Activated gamma-delta T cell treated with anti-CD3 and anti-CD28 coated beads, Interleukin-2, amount 50 U/mL, for 16 hours (primary cell): ENCODE measurements at regions not wholly inside any gene's neighbourhood (a gene's known extent, or its start where the extent isn't known, plus 50 kb on each side); places are given as distances from the start of the nearest gene placed in this dataset.
"Not testable (repeated sequence)": the region's sequence is repeated elsewhere in the genome, so short reads cannot be mapped to it uniquely, and the experiment has no call there.

Source experiments
- DNase-seq: peaks from one replicate; pipeline ENCODE4 v3.0.0-alpha.2; 2020; ENCODE audit warnings: low read depth

DNA sequence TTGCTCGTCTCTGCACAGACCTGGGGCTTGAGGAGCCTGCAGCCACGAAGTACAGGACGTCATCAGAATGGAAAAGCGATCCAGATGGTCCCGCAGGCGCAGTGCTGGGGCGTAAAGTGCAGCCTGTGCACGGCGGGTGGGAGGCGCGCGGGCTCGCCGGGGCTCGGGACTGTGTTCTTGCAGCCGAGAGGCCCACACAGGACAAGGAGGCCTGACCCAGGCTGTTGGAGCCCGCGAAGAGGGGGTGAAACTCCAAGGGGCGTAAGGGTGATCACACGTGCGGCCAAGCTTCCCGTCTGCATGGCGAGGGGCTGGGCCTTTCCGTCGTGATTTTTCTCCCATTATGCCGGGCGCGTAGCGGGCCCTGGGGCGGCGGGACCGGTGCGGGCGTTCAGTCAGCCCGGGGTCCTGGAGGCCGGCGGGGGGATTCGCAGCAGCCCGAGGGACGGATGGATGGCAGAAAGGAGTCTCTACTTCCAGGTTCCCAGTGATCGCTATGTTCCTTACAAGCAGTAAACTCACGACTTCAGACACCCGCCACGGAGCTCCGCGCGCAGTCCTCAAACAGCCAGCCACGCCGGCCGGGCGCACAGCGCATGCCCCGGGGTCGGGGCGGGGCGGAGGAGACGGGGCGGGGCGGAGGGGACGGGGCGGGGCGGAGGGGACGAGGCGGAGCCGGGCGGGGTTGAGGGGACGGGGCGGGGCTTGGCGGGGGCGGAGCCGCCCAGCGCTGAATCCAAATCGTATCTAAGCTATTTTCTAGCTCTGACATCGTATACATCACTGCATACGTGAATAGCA lies 141.0 kb upstream of the KCNJ18 start:
- peak; percentile 67 for DNase-seq

DNA sequence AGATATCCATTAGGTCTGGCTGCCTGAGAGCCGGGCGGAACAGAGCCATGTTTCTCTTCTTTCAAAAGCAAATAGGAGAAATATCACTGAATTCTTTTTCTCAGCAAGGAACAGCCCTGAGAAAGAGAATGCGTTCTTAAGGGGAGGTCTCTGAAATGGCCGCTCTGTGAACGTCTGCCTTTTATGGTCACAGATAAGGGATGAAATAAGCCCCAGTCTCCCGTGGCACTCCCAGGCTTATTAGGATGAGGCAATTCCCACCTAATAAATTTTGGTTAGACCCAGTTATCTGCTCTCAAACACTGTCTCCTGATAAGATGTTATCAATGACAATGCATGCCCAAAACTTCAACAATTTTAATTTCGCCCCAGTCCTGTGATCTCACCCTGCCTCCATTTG lies 133.4 kb upstream of the KCNJ18 start:
- DNase-seq: not testable (repeated sequence)

DNA sequence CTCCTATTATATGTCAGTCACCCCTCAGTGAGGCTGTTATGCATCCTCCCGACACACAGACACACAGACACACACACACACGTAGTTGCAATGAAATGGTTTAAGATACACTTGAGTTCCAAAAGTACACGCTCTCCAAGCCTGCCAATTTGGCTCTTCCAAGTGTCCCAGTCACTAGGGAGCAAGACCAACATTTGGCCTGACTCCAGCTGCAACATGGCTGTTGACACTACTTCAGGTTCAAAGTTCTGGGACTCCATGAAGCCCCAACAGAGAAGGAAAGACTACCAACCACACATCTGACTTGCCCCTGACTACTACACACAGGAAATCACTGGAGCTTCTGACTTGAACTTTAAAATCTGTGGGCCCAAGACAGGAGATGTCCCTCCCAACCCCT lies 128.1 kb upstream of the KCNJ18 start:
- DNase-seq: no peak

DNA sequence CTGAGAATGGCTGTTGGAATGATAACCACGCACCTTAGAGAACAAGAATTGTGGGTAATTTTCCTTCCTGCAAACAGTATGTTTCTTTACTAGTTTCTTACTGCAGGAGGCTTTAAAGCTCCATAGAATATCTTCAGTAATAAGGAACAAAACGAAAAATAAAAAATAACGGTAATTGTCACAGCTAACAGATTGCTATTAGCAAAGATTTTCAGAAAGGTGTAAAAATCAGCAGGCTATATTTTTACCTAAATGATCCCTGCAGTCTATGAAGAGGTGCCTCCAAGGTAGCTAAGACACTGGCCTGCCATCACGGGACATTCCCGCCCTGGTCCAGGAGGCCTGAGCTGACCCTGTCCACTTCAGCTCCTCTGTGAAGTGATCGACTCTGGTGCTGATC lies 127.6 kb upstream of the KCNJ18 start:
- not testable (repeated sequence) for DNase-seq

DNA sequence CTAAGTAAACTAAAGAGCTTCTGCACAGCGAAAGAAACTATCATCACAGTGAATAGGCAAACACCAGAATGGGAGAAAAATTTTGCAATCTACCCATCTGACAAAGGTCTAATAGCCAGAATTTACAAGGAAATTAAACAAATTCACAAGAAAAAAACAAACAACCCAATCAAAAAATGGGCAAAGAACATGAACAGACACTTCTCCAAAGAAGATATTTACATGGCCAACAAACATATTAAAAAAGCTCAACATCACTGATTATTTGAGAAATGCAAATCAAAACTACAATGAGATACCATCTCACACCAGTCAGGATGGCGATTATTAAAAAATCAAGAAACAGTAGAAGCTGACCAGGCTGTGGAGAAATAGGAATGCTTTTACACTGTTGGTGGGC lies 121.9 kb upstream of the KCNJ18 start:
- not testable (repeated sequence) for DNase-seq

DNA sequence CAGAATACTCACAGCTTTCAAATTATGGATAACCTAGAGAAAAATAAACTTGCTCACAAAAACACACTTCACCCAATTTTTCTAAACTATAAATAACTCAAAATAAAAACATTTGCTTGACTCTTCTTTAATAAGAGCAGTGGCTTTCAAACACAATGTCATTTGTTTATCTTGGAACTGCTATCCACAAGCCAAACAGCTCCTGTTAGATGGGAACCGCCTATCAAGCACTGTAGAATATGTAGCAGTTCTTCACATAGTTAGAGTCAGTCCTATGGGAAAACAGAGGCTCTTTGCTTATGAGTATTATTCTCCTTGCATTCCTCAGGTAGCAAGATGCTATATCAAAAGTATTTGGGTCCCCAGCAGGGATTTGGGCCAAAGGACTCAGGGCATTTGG lies 120.2 kb upstream of the KCNJ18 start:
- DNase-seq: not testable (repeated sequence)

DNA sequence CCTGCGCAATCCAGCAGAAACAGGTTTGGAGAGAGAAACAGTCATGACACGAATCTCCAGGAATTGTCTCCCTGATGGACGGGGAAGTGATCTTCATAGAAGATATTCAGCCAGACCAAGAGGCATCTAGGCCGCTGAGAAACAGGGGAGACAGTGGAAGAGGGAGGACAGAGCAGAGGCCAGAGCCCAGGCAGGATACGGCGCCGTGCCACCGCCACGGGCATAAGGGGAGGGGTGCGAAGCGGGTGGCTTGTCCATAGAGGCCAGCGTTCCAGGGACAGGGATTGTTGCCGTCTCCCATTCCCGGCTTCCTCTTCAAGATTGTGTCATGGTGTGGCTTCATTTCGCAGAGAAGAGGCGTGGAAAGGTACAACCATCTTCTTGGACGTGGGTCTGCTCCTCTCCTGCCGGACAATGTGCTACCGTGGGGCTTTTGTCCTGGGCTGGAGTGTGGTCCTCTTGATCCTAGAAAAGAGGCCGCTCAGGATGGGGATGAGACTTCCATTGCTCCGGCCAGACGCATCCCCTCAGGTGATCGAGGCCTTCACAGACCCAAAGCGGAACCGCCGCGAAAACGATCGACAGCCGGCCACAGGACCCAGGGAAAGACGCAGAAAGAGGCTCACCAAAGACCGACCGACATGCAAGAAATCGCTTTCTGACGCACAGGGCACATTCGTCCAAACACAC lies 118.9 kb upstream of the KCNJ18 start:
- not testable (repeated sequence) for DNase-seq

DNA sequence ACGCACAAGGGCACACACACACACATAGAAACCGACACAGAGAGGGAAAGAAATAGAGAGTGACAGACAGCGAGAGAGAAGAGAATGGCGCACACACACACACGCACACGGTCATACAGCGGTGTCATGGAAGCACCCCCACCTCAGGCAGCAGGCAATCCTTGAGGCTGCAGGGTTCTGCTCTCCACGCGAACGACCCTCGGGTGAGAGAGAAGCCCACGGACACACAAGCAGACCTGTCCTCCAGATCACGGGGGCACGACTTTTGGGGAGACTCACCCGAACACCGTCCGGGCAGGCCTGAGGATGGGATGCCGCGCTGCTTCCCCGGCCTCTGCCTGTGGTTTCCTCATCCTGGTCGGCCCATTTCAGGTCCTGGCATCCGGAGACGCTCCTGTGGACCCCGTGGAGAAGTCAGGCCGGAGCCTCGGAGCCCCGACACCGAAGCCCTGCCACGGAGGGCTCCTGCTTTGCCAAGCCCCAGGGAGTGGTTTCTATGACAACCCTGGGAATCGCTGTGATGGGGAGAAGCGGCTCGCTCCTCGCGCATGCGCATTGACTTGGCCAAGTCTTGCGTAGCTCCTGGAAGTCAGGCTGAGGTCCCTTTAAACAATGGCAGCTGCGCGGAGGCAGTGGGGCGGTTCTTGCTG lies 118.2 kb upstream of the KCNJ18 start:
- DNase-seq: no peak

DNA sequence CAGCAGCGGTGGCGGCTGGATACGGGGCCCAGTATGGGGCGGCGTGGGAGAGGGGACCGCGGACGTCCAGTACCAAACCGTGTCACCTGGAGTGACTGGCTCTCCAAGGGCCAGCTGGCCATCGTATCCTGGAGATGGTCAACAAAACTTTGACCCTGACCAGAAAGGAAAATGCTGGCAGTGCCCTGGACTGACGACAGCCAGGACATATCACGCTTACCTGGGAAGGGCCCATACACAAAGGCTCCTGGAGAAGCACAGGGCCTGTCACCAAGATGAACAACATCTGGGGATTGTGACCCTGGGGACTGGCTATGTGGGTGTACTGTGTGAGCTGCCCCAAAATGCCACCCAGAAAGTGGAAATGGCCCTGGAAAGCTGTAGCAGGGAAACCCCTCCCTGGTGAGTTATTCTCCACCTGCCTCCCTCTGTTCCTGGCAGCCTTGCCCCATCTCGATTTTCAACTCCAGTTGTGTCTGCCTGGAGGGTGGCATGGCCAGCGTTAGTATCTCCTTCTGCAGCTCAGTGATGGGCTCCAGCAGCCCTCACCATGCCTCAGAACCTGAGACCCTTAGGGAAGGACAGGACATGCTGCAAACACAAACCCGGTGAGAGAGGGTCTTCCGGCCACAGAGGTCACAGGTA lies 117.6 kb upstream of the KCNJ18 start:
- DNase-seq: not testable (repeated sequence)

DNA sequence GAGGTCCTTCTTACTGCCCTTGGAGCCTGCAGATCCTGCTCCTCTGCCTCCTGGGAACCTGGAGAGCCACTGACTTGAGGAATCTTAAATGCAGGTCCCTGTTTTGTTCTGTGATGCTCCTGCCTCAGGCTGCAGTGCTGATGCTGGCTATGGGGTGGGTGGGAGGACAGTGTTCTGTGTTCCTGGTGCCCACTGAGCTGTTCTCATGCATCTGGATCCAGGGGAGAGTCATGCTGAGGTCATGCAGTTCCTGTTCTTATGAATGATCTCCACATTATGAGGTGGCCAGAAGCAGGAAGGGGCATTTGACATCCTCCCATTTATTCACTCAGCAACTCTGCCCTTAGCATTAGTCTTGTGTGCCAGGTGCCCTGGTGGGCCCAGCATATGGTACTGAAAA lies 113.5 kb upstream of the KCNJ18 start:
- DNase-seq: not testable (repeated sequence)

DNA sequence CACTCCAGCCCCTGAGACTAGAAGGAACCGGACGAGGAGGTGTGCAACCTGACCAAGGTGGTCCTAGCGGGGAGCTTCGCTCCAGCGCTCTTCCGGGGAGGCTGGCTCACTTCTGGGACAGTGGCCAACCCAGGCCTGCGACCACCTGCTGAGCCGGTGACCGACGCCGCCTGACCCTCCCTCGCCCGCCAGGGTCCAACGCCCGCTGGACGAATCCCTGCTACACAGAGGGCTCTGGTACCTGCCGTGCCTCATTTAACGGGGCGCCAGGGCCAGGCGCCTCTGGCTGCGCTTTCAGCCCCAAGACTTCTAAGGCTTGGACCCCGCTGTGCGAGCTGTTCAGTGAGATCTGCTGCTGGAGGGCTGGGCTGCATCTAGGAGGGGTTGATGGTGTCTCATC lies 99.5 kb upstream of the KCNJ18 start:
- no peak for DNase-seq

DNA sequence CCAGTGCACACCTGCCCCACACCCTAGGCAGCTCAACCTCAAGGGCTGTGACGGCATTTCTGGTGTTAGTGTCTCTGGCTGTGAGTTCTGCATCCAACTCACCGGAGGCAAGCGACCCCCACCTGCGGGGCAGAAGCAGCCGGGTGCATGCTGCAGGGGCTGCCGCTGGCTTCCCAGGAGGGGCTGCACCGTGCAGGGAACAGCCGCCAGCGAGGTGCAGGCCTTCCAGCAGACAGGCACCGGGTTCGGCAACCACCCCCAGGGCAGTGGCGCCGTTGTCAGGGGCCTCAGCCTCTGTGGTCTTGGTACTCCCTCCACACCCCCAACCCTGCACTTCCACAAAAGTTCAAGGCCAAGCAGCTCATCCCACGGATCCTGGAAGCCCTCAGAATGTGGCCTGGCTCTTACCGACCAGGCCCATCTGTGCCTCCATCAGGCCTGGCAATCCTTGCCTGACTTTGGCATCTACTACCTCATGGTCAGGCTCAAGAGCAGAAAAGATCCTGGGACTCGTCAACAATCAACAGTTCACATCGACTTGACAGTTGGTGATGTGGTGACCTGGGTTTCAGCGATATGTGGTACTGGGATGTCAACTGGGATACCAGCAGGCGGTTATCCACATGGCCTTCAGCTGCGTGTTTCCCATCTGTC lies 98.7 kb upstream of the KCNJ18 start:
- DNase-seq: not testable (repeated sequence)

DNA sequence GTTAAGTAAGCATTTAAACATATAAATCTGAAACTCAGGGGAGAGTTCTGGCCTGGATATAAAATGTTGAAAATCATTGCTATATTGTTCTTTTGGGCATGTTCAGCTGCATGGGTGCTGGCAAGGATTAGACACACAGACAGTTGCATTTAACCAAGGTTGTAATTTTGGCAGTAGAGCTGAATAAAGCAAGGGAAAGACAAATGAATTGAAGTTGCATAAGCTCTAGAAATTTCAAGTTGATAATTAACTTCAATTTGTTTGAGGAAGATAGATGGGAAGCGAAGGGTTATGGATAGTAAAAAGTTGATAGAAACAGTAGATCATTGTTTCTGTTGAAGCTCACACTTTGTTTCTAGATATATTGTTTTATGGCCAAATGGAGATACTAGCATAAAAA lies 97.2 kb upstream of the KCNJ18 start:
- no peak for DNase-seq

DNA sequence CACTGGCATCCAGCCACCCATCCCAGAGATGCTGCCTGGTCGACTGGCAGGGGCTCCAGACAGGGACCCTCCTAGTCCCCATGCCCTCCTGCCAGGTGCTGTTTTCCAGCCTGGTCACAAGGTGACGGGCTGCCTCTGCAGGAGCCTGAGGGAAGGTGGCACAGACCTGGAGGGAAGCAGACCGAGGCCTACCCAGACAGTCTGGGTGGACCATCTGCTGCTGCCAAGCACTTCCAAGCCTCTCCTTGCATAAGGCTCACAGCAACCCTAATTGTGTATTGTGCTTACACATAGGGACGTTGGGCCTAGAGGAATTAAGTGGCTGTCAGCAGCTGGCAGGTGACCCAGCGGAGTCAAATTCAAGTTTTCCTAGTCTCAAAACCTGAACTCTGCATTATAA lies 90.1 kb upstream of the KCNJ18 start:
- no peak for DNase-seq

DNA sequence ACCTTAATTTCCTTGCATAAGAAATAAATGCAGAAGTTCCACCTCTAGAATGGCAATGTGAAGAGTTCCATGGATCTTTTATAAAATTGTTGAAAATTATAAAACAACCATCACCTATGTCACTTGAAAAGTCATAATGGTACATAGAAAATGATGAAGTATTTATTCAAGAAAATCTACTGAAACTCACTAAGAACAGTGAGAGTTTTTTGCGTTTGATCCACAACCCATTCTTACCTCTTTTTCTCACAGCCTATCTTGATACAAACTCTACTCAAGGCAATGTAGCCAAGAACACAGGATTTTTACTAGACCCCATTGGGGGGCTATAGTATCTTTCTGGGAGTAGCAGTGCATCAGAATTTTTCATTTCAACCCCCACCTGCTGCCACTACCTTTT lies 89.0 kb upstream of the KCNJ18 start:
- not testable (repeated sequence) for DNase-seq

DNA sequence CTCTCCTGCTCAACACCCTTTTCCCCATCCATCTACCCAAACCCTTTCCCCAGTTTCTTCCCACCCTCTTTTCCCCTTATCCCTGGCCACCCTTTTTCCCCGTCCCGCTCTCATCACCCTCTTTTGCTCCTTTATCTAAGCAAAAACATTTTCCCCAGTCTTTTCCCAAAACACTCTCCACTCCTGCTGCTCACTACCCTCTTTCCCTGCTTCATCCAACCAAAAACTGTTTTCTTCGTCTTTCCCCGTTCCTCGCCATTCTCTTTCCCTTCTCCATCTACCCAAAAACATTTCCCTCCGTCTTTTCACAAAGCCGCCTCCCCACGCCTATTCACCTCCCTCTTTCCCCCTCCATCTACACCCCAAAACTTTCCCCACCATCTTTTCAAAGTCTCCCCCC lies 80.9 kb upstream of the KCNJ18 start:
- not testable (repeated sequence) for DNase-seq

DNA sequence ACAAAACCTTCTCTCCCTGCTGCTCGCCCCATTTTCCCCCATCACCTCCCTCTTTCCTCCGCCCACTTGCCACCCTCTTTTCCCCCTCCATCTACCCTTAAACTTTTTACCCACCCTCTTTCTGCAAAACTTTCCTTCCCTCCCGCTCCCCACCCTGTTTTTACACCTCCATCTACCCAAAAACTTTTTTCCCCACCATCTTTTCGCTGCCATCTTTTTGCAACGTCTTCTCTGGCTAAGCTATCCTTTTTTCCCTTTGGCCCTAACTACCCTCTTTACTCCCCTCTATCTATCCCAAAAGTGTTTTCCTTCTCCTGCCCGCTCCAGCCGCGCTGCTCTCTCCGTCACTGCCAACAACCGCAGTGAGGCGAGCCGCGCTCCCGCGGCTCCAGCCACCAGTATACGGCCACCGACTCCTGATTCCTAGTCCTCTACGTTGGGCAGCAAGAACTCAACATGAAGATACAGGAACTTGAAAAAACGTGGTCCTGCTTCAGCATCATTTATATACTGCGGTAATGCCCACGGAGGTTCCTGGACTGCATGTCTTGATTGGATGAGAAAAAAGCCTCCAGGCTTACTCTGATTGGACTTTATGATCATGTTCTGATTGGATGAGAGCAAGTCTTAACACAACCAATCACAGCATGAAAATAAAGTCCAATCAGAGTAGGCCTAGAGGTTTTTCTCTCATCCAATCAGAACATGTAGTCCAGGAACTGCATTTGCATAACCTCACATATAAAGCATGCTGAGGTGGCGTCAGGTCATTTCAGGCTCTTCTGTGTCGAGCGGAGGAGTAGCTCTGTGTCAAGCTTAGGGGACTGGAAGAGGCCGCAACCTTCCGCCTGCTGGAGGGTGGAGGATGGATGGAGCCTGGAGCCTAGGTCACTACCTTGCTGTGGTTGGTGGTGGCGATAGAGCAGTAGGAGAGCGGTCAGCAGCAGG lies 79.9 kb upstream of the KCNJ18 start:
- DNase-seq: not testable (repeated sequence)

DNA sequence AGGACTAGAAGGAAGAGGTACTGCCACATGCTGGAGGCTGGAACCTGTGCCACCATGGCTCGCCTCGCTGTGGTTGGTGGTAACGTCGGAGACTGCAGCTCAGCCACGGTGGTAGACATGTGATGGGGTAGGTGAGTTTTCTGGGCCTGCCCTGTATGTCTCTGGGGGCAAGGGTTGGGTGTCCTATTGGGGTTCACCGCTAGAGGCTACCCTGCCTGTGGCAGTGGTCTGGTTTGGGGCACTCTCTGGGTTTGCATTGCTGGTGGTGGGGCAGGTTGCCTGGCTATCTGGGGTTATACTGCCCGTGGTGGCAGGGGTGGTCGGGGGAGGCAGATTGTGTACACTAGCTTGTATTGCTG lies 79.3 kb upstream of the KCNJ18 start:
- DNase-seq: no peak

DNA sequence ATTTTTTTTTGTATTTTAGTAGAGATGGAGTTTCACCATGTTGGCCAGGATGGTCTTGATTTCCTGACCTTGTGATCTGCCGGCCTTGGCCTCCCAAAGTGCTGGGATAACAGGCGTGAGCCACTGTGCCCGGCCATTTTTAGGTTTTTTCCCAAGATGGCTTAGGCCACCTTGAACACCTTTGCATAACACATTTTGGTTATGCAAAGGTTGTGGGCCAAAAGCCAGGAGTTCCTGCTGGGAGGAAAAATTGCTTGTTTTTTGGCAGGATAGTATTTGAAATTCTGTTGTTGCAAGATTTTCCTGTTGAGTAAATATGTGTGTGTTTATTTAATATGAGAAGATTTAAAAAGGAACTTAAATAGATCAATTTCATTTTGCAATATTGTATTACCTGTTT lies 65.3 kb upstream of the KCNJ18 start:
- not testable (repeated sequence) for DNase-seq
